ENCODE measurements at regions not wholly inside any gene's neighbourhood (a gene's known extent, or its start where the extent isn't known, plus 50 kb on each side); places are given as distances from the start of the nearest gene placed in this dataset.

GRCh38 chr6:19438566-19439353, 398.4 kb upstream of the ID4 start (continued):
- TF ChIP-seq MEF2B (IDR thresholded peaks at IDR 0.05; ENCODE audit: partially characterized antibody, poor library complexity, severe bottlenecking) (no peak), GABPA (IDR thresholded peaks at IDR 0.05; ENCODE audit: low read depth) (no peak), EGR1 (IDR thresholded peaks at IDR 0.05; ENCODE audit: borderline replicate concordance in 1 of 2, low read depth in 2 of 2, low read length in 2 of 2) (no peak)

GRCh38 chr6:19440531-19440930, 396.6 kb upstream of the ID4 start:
- no peak overlapping the region for H2AFZ ChIP-seq (ENCODE audit: control insufficient read depth, low read depth, low read length)
- in situ Hi-C loops (cut with MboI): no loop called here
- RAD21 ChIA-PET (ENCODE audit: unreplicated experiment): no interaction called here
- SMC1A ChIA-PET (ENCODE audit: uncharacterized antibody, unreplicated experiment): no interaction called here
- ATAC-seq: no peak
- intact Hi-C loops (cut with micrococcal nuclease; ENCODE audit: unreplicated experiment): no loop called here
- no TSS peak for BruUV-seq (replicated peaks)
- TF ChIP-seq, protein P1, sequence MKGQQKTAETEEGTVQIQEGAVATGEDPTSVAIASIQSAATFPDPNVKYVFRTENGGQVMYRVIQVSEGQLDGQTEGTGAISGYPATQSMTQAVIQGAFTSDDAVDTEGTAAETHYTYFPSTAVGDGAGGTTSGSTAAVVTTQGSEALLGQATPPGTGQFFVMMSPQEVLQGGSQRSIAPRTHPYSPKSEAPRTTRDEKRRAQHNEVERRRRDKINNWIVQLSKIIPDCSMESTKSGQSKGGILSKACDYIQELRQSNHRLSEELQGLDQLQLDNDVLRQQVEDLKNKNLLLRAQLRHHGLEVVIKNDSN (IDR thresholded peaks at IDR 0.05; ENCODE audit: borderline replicate concordance, extremely low read length, insufficient read depth, low read depth, low read length): no peak
- no peak for TF ChIP-seq IRF5 (IDR thresholded peaks at IDR 0.05; ENCODE audit: borderline replicate concordance)
- TF ChIP-seq IRF4 (IDR thresholded peaks at IDR 0.05; ENCODE audit: low read depth, low read length): no peak
- no peak for TF ChIP-seq BCL11A (IDR thresholded peaks at IDR 0.05; ENCODE audit: low read depth, low read length)
- TF ChIP-seq PAX5 (IDR thresholded peaks at IDR 0.05; ENCODE audit: borderline replicate concordance, low read depth, low read length): no peak
- TF ChIP-seq TBL1XR1 (IDR thresholded peaks at IDR 0.05; ENCODE audit: low read depth, low read length): no peak
- no peak overlapping the region for H3K4me3 ChIP-seq
- H3K4me1 ChIP-seq (ENCODE audit: control insufficient read depth, insufficient read depth, low read length): no peaks in the 10 kb centered on the region
- H3K9ac ChIP-seq (ENCODE audit: control insufficient read depth, insufficient read depth, low read length): no peak overlapping the region
- CTCF ChIA-PET: no interaction called here
- H4K20me1 ChIP-seq (ENCODE audit: control insufficient read depth, insufficient read depth): no peaks in the 10 kb centered on the region
- no peaks in the 10 kb centered on the region for H3K79me2 ChIP-seq (ENCODE audit: control insufficient read depth, insufficient read depth, low read length)
- H3K36me3 ChIP-seq (ENCODE audit: control insufficient read depth in 2 of 2, insufficient read depth in 2 of 2, low read length in 1 of 2): no peaks in the 10 kb centered on the region
- WGBS (ENCODE audit: insufficient coverage, insufficient replicate concordance, low lambda C conversion rate, missing lambda C conversion rate): 33% methylated on average over 3 of the region's 3 CpGs
- POLR2A ChIA-PET: no interaction called here
- no peaks in the 10 kb centered on the region for H3K27me3 ChIP-seq (replicated peaks in 1 of 2; ENCODE audit: control insufficient read depth in 2 of 2, insufficient read depth in 2 of 2, low read length in 1 of 2)
- FAIRE-seq: no peak
- no peak overlapping the region for H3K4me2 ChIP-seq (ENCODE audit: control insufficient read depth, insufficient read depth)
- H3K9me3 ChIP-seq (replicated peaks; ENCODE audit: control insufficient read depth, insufficient read depth, low read length): no peaks in the 10 kb centered on the region
- H3K27ac ChIP-seq (ENCODE audit: control insufficient read depth, insufficient read depth): no peak overlapping the region
- DNase-seq (ENCODE audit: low read depth, low spot score): no peak

Measured in GM12878 (cell line).